ENCODE measurements at regions not wholly inside any gene's neighbourhood (a gene's known extent, or its start where the extent isn't known, plus 50 kb on each side); places are given as distances from the start of the nearest gene placed in this dataset.

GRCh38 chr21:27152996-27153395 lies 186.1 kb upstream of the ADAMTS5 start:
- DNase-seq (ENCODE audit: low read depth): no peak
- no peak for TF ChIP-seq CTCF (IDR thresholded peaks at IDR 0.05; ENCODE audit: insufficient read depth, low read length)

GRCh38 chr21:27149034-27149433 lies 182.1 kb upstream of the ADAMTS5 start:
- peak; percentile 80 for DNase-seq (ENCODE audit: low read depth)
- no peak overlapping the region for H3K4me3 ChIP-seq (ENCODE audit: low read depth, low read length)
- no peak for TF ChIP-seq CTCF (IDR thresholded peaks at IDR 0.05; ENCODE audit: insufficient read depth, low read length)

More at GRCh38 chr21:27152996-27153395, 186.1 kb upstream of the ADAMTS5 start:
- no peak overlapping the region for H3K4me3 ChIP-seq (ENCODE audit: low read depth, low read length)

GRCh38 chr21:27146268-27146667 lies 179.4 kb upstream of the ADAMTS5 start:
- DNase-seq (ENCODE audit: low read depth): no peak
- no peak overlapping the region for H3K4me3 ChIP-seq (ENCODE audit: low read depth, low read length)
- no peak for TF ChIP-seq CTCF (IDR thresholded peaks at IDR 0.05; ENCODE audit: insufficient read depth, low read length)

GRCh38 chr21:27145134-27145798 lies 178.4 kb upstream of the ADAMTS5 start:
- TF ChIP-seq CTCF (IDR thresholded peaks at IDR 0.05; ENCODE audit: insufficient read depth, low read length): no peak
- no peak overlapping the region for H3K4me3 ChIP-seq (ENCODE audit: low read depth, low read length)
- DNase-seq (ENCODE audit: low read depth): no peak

GRCh38 chr21:27143476-27143875 lies 176.6 kb upstream of the ADAMTS5 start:
- no peak overlapping the region for H3K4me3 ChIP-seq (ENCODE audit: low read depth, low read length)
- TF ChIP-seq CTCF (IDR thresholded peaks at IDR 0.05; ENCODE audit: insufficient read depth, low read length): no peak
- no peak for DNase-seq (ENCODE audit: low read depth)

- no peak for TF ChIP-seq CTCF (IDR thresholded peaks at IDR 0.05; ENCODE audit: insufficient read depth, low read length)
- no peak for DNase-seq (ENCODE audit: low read depth)
- H3K4me3 ChIP-seq (ENCODE audit: low read depth, low read length): no peak overlapping the region
Measured at GRCh38 chr21:27139526-27139925, 172.6 kb upstream of the ADAMTS5 start.

- H3K4me3 ChIP-seq (ENCODE audit: low read depth, low read length): no peak overlapping the region
- TF ChIP-seq CTCF (IDR thresholded peaks at IDR 0.05; ENCODE audit: insufficient read depth, low read length): no peak
- DNase-seq (ENCODE audit: low read depth): no peak
Measured at GRCh38 chr21:27134516-27134915, 167.6 kb upstream of the ADAMTS5 start.
